BE2C (cell line): ENCODE measurements at regions not wholly inside any gene's neighbourhood (a gene's known extent, or its start where the extent isn't known, plus 50 kb on each side); places are given as distances from the start of the nearest gene placed in this dataset.

Source experiments
- DNase-seq: peaks from one replicate; pipeline ENCODE4 v3.0.0-alpha.2; 2020
- H3K27me3 ChIP-seq: fragments of 250-450 bp; sonication (Bioruptor Pico); 2 replicates; pipeline ENCODE4 v1.5.1; 2020; ENCODE audit warnings: mild to moderate bottlenecking
- H3K36me3 ChIP-seq: fragments of 250-450 bp; sonication (Bioruptor Pico); 2 replicates; pipeline ENCODE4 v1.5.1; 2020; ENCODE audit warnings: mild to moderate bottlenecking
- H3K4me1 ChIP-seq: fragments of 250-450 bp; sonication (Bioruptor Pico); 2 replicates; pipeline ENCODE4 v1.5.1; 2020
- H3K4me3 ChIP-seq: 2 replicates; pipeline ENCODE4 v1.5.1; 2011; ENCODE audit warnings: low read depth, low read length
- H3K9me3 ChIP-seq: fragments of 250-450 bp; sonication (Bioruptor Pico); 2 replicates; pipeline ENCODE4 v1.5.1; 2020
- CTCF ChIP-seq: IDR thresholded peaks from 2 replicates; pipeline ENCODE4 v1.5.1; 2012; ENCODE audit warnings: mild to moderate bottlenecking, low read depth, low read length

- Histone ChIP-seq H3K9me3 (no peaks in the 10 kb centered on the region), H3K4me3 (no peak overlapping the region), H3K36me3 (no peaks in the 10 kb centered on the region), H3K27me3 (no peaks in the 10 kb centered on the region), H3K4me1 (no peaks in the 10 kb centered on the region)
- TF ChIP-seq CTCF = no peak
- no peak for DNase-seq
Measured at GRCh38 chr13:70619936-70620335, 511.7 kb upstream of the KLHL1 start.

GRCh38 chr13:70616847-70617246 lies 508.6 kb upstream of the KLHL1 start:
- Histone ChIP-seq H3K27me3 (no peaks in the 10 kb centered on the region), H3K36me3 (no peaks in the 10 kb centered on the region), H3K4me1 (no peaks in the 10 kb centered on the region), H3K9me3 (no peaks in the 10 kb centered on the region), H3K4me3 (no peak overlapping the region)
- no peak for DNase-seq
- TF ChIP-seq CTCF = no peak

- no peaks in the 10 kb centered on the region for H3K4me1 ChIP-seq
- H3K36me3 ChIP-seq = no peaks in the 10 kb centered on the region
- peak; percentile 61 for TF ChIP-seq CTCF
- H3K27me3 ChIP-seq = no peaks in the 10 kb centered on the region
- no peak for DNase-seq
- H3K4me3 ChIP-seq = no peak overlapping the region
- H3K9me3 ChIP-seq = no peaks in the 10 kb centered on the region
Measured at GRCh38 chr13:70613295-70613694, 505.0 kb upstream of the KLHL1 start.

GRCh38 chr13:70612881-70613280 lies 504.6 kb upstream of the KLHL1 start:
- no peaks in the 10 kb centered on the region for H3K9me3 ChIP-seq
- H3K27me3 ChIP-seq = no peaks in the 10 kb centered on the region
- no peaks in the 10 kb centered on the region for H3K4me1 ChIP-seq
- no peak for TF ChIP-seq CTCF
- no peak for DNase-seq
- H3K4me3 ChIP-seq = no peak overlapping the region
- H3K36me3 ChIP-seq = no peaks in the 10 kb centered on the region

GRCh38 chr13:70604448-70604847 lies 496.2 kb upstream of the KLHL1 start:
- H3K4me3 ChIP-seq = no peak overlapping the region
- no peak for TF ChIP-seq CTCF
- DNase-seq = no peak
- H3K9me3 ChIP-seq = no peaks in the 10 kb centered on the region
- no peaks in the 10 kb centered on the region for H3K27me3 ChIP-seq
- H3K4me1 ChIP-seq = peaks cover 7% of the 10 kb centered on the region
- no peaks in the 10 kb centered on the region for H3K36me3 ChIP-seq

- no peaks in the 10 kb centered on the region for H3K4me1 ChIP-seq
- DNase-seq = no peak
- no peak for TF ChIP-seq CTCF
Measured at GRCh38 chr13:70593716-70594115, 485.5 kb upstream of the KLHL1 start.

More at GRCh38 chr13:70593716-70594115, 485.5 kb upstream of the KLHL1 start:
- H3K27me3 ChIP-seq = no peaks in the 10 kb centered on the region
- no peak overlapping the region for H3K4me3 ChIP-seq
- H3K36me3 ChIP-seq = no peaks in the 10 kb centered on the region; the same call in 1 of the 2 replicates
- no peaks in the 10 kb centered on the region for H3K9me3 ChIP-seq
